NCI-H146 (cell line): ENCODE measurements at regions not wholly inside any gene's neighbourhood (a gene's known extent, or its start where the extent isn't known, plus 50 kb on each side); places are given as distances from the start of the nearest gene placed in this dataset.
"Not testable (repeated sequence)": the region's sequence is repeated elsewhere in the genome, so short reads cannot be mapped to it uniquely, and the experiment has no call there.

Source experiments
- DNase-seq: peaks from one replicate; lab custom pipeline; 2025; lab: John Stamatoyannopoulos, UW

DNA sequence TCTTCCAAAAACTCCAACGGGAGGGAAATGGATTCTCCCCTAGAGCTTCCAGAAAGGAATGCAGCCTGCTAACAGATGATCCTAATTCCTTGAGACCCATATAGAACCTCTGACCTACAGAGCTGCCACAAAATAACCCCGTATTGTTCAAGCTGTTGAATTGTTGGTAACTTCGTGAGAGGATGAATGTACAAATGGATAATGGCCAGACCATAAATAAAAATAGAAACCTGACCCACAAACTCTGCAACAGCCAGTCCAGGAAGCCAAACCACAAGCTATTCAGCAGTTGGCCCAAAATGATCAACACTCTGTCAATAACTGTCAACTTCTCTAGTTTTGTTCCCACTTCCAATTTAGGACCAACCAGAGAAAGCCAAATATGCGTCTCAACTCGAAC, 414.0 kb upstream of the ZNF717 start:
- DNase-seq = no peak

DNA sequence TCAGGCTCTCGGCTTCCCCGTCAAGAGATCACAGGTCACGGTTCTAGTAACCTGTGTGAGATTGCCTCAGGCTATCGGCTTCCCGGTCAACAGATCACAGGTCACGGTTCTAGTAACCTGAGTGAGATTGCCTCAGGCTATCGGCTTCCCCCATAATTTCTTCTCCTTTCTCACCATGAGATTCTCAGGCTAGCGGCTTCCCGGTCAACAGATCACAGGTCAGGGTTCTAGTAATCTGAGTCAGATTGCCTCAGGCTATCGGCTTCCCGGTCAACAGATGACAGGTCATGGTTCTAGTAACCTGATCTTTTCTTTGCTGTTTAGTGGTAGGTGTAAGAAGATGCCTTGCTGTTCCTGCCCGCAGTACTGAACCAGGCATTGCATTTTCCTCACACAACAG, 418.2 kb upstream of the ZNF717 start:
- peak; percentile 29 for DNase-seq

DNA sequence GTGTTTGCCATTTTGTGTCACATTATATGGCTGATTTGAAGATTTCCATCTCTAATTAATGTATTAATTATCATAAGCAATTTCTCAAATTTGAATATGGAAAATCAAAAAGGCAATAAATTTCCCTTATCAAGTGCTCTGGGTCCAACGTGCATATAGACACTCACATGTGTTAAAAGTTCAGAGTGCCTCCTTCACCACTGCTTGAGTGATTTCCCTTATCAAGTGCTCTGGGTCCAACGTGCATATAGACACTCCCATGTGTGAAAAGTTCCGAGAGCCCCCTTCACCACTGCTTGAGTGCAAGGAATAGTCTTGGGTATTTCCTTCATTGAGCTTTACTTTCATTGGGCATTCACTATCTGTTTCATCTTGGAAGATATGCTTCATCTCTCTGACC, 421.0 kb upstream of the ZNF717 start:
- DNase-seq = no peak

DNA sequence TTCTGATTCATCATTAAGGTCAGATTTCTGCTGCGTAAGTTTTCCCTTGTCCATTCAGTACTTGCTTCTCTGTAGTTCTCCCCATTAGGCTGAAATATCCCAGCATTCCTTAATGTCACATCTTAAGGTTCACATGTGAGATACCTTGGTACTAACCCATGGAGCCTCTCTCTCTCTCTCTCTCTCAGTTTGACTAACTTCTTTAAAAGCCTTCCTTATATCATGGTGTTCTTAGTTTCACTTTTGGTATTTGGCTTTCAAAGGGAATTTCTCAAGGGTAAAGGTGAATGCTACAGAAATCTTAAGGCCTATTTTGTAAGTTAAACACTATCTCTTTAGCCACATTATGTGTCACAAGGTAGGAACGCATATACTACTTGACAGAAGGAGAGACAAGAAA, 427.3 kb upstream of the ZNF717 start:
- no peak for DNase-seq

DNA sequence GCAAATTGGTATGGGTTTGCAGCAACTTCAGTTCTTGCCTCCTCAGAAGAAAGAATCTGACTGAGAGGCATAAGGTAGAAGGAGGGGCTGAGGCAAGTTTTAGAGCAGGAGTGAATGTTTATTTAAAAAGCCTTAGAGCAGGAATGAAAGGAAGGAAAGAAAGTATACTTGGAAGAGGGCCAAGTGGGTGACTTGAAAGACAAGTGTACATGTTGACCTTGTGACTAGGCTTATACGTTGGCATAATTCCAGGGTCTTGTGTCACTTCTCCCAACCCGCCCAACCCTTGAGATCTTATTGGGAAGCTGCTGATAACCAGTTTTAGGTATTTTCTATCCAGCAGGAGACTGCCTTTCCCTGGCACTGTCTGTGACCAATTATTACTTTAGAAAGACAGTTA, 436.9 kb upstream of the ZNF717 start:
- DNase-seq = no peak

DNA sequence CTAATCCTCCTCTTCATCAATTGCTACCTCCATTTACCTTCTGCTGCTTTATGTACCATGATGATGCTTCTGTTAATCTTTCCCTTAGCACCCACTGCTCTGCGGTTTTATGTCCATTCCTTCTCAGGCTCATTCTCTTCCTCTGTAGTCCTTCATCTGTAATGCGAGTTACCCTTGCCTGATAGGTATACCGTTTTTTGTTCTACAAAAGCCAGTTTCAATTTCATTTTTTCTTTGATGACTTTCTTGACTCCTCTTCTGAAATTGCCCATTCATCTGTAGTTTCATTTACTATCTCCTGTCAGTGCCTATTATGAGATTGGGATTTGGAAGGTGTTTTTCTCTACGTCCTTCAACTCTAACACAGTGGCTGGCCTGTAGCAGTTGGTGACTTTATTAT, 445.9 kb upstream of the ZNF717 start:
- no peak for DNase-seq

DNA sequence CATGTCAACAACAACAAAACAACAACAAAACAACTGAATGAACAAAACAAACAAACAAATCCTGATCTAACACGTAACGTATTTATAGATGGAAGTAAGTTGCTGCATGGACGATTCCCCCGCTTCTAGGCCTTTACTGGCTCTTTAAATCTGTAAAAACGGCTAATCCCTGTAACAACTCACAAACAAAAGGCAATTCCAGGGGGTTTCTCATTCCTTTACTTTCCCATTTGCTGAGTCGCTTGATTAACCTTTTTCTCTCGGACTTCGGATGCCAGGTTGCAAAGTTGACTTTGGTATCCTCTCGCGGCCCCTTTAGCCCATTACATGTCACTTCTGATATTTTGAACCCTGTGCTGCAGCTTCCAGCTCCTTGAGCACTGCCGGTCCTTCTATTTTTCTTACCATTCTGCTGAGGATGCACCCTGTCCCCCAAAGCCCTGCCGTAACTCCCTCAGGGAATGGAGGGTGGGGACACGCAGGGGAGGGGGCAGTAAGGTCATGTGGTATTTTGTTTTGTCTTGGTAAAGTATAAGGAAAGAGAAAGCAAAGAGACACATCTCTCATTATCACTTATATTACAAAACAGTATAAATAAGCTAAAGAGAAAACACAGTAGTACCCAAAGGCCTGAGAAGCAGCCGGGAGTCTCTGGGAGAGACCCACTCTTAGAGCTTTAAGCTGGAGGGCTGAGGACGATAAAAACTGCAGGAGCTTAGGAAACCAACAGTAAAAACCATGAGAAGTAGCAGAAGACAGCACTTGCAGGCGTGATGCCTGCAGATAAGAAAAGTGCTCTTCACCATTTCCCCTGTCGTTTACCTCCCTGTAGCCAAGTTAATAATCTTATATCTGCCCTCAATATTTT, 457.8 kb upstream of the ZNF717 start:
- no peak for DNase-seq

DNA sequence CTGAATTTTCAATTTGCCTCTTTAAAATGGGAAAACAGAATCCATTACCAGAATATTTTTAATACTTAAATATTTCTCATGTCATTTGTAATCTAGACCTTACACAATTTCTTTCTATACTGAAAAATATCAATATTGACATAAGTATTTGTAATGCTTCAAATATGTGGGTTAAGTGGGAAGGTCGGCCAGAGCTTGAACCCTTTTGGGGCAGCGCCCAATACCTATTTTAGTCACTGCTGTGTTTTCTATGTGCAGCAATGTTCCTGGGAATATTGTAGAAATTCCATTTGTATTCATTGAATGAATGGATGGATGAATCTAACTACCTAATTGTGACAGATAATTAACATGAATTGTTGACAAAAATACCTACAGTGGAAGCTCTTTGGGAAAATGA, 459.7 kb upstream of the ZNF717 start:
- no peak for DNase-seq

DNA sequence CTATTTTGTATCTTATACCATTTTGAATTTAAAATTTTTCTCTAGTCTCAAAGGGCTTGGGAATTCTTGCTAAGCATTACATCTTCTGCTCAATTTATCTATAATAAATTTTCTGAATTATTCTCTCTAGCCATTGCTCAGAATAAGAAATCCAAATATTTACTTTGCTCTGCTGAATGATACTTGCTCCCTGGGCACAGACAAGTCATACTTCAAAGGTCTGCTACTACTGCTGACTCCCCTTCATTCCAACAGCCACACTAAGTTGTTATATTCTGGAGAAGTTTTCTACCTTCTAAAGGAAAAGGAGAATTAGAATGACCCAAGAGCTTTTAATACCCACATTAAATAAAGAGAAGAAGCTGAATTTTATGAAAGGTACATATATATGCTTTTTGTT, 460.3 kb upstream of the ZNF717 start:
- DNase-seq = no peak

DNA sequence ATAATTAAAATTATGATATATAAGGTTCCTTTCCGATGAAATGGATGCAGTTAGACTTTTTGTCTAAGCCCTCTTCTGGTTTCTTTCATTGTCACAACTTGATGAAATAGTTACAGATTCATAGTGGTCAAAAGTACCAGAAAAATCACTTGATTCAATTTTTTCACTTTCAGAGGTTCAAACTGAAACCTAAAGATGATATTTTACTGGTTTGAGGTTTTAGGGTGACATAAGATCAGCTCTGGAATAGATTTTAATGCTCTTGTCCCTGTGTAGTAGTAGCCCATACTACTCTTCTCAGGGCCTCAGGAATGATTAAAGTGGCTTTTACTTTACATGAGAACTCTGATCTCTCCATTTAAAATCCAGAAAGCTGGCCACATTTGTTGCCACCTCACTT, 479.1 kb upstream of the ZNF717 start:
- no peak for DNase-seq

DNA sequence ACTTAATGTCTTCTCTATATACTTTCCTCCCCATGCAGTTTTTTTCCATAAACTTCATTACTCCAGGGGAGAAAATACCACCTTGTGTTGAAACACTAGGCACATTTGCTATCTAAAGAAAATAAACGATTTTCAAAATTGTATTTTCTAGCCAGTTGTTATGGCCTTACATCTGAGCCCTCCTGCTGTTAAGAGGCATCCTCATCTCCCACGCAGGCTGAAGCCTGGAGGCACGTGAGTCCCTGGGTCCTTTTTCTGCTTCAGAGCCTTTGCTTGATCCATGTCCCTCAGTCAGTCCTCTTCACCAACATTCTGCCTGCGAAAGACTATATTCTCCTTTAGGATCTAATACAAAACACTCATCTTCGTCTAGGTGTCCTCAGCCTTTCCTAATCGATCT, 479.6 kb upstream of the ZNF717 start:
- no peak for DNase-seq

DNA sequence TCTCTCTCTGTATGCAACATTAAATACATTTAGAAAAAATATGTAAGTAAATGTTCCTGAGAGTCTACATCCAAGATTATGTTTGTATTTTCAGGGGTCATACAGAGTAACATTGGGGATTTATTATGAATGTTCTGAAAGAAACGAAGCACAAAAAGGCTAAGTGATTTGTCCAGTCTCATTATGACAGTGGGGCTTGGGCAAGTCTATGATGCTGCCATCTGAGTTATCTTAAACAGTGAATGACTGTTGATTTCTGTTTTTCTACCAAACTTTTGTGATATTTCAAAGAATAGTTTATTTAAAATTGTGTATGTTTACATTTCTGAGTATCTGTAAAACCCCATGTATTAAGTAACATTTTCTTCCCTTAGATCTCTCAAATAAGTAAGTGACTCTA, 481.2 kb upstream of the ZNF717 start:
- DNase-seq = no peak

DNA sequence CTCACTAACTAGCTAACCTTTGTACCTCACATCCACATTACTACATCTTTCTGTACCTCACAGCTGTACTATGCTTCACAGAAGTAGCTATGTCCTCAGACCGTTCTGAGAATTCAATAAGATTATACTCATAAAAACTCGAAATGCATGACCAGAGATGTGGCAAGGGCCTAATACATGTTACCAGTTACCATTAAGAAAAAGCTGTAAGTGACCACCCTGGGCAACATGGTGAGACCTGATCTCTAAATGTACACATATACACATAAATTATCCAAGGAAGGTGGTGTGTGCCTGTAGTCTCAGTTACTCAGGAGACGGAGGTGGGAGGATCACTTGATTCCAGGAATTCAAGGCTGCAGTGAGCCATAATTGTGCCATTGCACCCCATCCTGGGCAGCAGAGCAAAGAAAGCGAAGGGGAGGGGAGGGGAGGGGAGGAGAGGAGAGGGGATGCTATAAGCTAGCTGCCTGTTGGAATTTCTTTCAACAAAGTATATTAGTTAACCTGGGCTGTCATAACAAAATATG, 482.6 kb upstream of the ZNF717 start:
- DNase-seq = no peak

DNA sequence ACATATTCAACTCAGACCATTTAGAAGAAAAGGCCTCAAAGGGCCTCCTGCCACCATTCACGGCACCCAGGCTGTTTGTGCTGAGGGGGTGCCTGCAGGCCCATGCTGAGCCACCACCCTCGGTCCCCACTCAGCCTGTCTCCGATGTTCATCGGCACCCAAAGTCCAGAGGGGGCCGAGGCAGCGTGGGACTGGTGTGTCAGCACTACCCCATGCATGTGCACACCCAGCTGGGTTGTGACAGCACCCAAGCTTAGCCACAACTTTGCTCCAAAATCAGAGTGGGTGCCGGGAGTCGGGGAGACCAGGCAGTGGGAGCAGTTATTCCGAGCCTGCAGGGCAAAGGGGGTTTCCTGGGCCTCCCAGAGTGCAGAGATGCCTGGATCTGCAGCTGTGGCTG, 508.5 kb upstream of the ZNF717 start:
- no peak for DNase-seq

DNA sequence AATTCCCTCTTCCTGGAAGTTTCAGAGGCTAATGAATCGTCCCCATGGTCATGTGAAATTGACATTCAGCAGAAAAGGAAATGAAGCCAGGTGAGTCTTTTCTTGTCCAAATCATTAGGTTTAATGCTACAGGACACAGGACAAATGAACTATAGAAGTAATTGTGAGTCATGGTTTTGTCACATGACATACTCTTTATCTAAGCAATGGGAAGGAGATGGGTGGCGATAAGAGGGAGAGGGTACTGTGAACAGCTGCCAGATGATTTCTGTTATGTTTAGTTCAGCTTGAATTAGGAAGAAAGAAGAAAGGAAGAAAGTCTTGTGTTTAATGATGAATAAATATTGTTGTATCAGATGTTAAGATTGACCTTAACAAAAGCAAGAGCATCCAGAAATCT, 515.4 kb upstream of the ZNF717 start:
- DNase-seq = peak; percentile 3

DNA sequence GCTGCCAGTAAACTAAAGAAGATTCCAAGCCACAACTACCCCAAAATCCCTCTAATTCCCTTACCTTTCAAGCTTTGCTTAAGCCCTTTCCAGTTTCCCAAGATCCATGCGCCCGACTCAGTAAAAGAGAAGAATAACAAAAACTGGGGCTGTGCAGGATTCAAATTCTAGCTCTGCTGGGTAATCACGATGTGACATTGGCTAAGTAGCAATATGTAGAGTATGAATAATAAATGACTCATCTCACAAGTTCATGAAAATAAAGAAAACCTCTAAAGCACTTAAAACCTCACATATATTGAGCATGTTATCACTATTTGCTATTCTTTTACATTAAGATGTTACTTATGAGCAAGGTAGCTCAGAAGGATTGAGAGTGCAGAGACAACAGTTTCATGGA, 522.2 kb upstream of the ZNF717 start:
- DNase-seq = no peak

DNA sequence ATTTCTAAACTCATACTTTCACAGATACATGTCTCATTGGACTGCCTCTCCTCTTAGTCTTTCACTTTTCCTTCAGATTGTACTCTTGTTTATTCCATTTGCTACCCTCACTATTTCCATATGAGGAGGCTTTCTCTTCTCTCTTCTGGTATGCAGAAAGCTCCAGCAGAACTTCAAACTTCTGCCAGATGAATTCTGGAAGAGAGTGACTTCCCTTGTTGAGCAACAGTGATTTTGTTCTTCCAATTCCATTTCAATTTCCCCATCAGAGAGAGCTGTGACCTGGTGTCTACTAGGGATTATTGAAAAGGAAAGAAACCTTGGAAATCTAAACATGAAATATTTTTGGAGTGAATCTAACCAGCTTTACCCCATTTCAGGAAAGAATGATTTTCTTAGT, 523.2 kb upstream of the ZNF717 start:
- no peak for DNase-seq

DNA sequence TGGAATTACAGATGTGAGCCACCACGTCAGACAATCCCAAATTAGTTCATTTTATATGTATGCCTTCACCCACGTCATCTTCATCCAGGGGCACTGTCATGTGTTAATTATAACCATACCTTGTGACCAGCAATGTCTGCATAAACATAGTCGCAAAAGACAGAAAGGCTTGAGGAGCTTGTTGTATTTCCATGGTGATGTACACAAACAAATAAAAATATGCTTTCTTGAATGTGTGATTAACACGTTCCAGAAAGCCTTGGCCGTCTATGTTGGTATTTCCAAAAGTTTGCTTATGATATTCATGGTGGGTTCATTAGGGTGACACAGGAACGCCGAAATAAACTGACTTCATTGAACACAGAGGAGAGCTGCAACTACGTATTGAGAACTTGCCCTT, 524.7 kb upstream of the ZNF717 start:
- DNase-seq = no peak

DNA sequence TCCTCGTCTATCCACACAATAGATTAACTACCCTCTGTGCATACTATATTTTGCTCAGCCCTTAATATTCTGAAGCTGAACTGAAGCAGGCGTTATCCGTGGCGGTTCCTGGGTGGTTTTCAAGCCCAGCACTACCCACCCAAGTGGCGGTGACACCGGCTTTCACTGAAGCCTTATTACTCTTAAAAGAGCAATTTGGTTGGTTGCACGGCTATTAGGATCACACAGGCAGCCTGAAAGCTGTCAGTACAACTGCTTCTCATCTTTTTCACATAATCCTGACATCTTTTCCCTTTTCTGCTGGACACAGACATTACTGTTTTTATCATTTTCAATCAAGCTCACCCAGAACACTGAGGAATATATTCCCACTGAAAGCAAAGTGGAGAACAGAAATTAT, 525.3 kb upstream of the ZNF717 start:
- DNase-seq = no peak

DNA sequence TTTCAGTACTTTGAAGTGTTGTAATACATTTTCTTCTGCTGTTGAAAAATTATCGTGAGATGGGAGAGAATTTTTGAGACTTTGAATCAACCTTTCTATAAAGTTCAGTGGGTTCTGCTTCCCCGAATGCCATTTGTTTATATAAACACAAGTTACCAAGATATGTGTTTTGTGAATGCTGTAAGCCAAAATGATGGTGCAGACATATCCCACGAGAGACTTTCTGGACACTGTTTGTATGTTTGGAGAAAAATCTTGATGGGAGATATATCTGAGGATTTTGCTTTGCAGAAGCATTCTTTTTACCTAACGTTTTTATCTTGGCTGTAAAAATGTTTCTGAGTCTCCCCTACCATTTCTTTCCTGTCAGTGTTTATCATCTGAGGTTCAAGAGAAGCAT, 526.6 kb upstream of the ZNF717 start:
- no peak for DNase-seq

DNA sequence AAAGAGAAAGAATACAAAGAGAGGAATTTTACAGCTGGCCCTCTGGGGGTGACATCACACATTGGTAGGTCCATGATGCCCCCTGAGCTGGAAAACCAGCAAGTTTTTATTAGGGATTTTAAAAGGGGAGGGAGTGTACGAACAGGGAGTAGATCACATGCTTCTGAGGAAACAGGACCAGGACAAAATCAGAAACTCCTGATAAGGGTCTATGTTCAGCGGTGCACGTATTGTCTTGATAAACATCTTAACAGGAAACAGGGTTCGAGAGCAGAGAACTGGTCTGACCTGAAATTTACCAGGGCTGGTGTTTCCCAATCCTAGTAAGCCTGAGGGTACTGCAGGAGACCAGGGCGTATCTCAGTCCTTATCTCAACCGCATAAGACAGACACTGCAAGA, 530.6 kb upstream of the ZNF717 start:
- not testable (repeated sequence) for DNase-seq

DNA sequence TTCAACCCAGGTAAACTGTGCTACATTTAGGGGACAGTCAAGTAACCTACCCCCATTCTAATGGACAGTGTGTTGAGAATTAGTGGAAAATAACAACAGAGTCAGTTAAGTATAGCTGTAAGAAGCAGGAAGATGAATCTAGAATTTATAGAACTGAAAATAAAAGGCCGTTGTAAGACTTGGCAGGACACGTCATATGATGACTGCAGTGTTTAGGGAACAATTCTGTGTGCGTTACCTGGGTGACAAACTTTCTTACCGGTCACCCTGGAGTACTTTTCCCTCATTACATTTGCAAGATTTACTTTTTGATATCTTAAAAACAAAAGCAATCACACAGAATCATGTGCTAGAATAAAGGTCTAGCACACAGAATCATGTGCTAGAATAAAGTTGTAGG, 536.3 kb upstream of the ZNF717 start:
- no peak for DNase-seq

DNA sequence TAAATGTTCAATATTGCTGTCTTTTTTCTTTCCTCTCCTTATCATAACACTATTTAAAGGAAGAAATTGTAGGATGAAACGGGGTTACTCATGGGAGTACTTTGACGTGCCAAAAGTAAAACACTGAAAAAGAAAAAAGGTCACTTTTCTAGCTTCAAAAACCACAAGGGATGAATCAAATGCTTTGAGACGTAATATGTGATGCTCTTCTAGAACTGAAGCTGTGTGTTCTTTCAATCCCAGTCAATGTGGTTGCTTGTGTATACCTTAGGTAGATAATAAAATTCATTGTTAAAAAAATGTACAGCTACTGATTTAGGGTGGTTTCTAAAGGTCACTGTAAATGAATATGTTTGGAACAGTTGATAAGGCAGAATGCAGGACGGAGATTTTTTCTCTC, 538.8 kb upstream of the ZNF717 start:
- no peak for DNase-seq

DNA sequence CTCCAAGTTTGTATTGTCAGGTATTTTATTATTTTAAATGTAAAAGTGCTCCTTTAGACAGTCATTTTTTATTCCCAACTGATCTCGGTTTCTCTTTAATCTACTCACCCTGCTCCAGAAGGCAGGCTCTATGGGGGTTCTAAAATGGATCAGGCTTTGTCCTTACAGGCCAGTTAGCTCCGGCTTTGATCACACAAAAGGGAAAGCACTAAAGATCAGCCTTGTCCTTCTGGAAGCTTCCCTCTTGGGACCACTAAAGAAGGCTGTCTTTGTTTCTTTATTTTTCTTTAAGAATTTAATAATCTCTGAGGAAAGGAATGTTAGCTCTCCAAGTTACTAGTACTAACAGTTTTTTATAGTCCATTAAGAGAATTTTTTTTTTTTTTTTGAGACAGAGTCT, 560.5 kb upstream of the ZNF717 start:
- DNase-seq = no peak
